ENCODE measurements at regions not wholly inside any gene's neighbourhood (a gene's known extent, or its start where the extent isn't known, plus 50 kb on each side); places are given as distances from the start of the nearest gene placed in this dataset.

- DNase-seq = no peak
- peaks cover 3% of the 10 kb centered on the region for H3K27me3 ChIP-seq (replicated peaks; ENCODE audit: control insufficient read depth, insufficient read depth, low read length, poor library complexity, severe bottlenecking)
- H3K9me3 ChIP-seq (ENCODE audit: control insufficient read depth, low read length) = no peaks in the 10 kb centered on the region
- H3K27ac ChIP-seq (ENCODE audit: insufficient read depth, low read length, poor library complexity, severe bottlenecking) = no peak overlapping the region
- H3K4me1 ChIP-seq (ENCODE audit: control insufficient read depth, insufficient read depth, low read length, poor library complexity, severe bottlenecking) = no peaks in the 10 kb centered on the region
- H3K4me3 ChIP-seq (ENCODE audit: insufficient read depth, low read depth, low read length, poor library complexity, severe bottlenecking) = no peak overlapping the region
- H3K36me3 ChIP-seq (ENCODE audit: control insufficient read depth, insufficient read depth, low read length) = no peaks in the 10 kb centered on the region
Observed at GRCh38 chr11:113531083-113531482, 55.9 kb upstream of the DRD2 start.

GRCh38 chr11:113529606-113530005 is 54.4 kb upstream of the DRD2 start:
- Histone ChIP-seq H3K4me1 (ENCODE audit: control insufficient read depth, insufficient read depth, low read length, poor library complexity, severe bottlenecking) (no peaks in the 10 kb centered on the region), H3K36me3 (ENCODE audit: control insufficient read depth, insufficient read depth, low read length) (no peaks in the 10 kb centered on the region), H3K27ac (ENCODE audit: insufficient read depth, low read length, poor library complexity, severe bottlenecking) (no peak overlapping the region), H3K4me3 (ENCODE audit: insufficient read depth, low read depth, low read length, poor library complexity, severe bottlenecking) (no peak overlapping the region), H3K27me3 (replicated peaks; ENCODE audit: control insufficient read depth, insufficient read depth, low read length, poor library complexity, severe bottlenecking) (peaks cover 3% of the 10 kb centered on the region), H3K9me3 (ENCODE audit: control insufficient read depth, low read length) (no peaks in the 10 kb centered on the region)
- no peak for DNase-seq

DNA sequence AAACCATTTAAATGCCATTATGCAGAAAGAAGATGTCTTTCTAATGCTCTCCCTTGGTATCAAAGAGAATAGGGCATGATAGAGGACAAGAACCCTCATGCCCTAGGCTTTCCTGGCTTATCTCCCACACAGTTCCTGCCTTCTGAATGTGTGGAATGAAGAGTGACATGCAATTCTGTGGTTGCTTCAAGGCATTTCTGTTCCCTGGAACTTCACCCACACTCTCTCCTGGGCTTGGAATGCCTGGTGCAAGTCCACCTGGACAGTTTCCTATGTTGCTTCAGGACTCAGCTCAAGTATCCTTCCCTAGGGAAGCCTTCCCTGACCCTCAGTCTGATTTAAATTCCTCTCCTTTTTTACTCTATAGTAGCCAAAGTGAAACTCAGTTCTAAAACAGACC is 53.8 kb upstream of the DRD2 start:
- Histone ChIP-seq H3K27me3 (replicated peaks; ENCODE audit: control insufficient read depth, insufficient read depth, low read length, poor library complexity, severe bottlenecking) (peaks cover 3% of the 10 kb centered on the region), H3K4me1 (ENCODE audit: control insufficient read depth, insufficient read depth, low read length, poor library complexity, severe bottlenecking) (no peaks in the 10 kb centered on the region), H3K36me3 (ENCODE audit: control insufficient read depth, insufficient read depth, low read length) (no peaks in the 10 kb centered on the region), H3K4me3 (ENCODE audit: insufficient read depth, low read depth, low read length, poor library complexity, severe bottlenecking) (no peak overlapping the region), H3K9me3 (ENCODE audit: control insufficient read depth, low read length) (no peaks in the 10 kb centered on the region), H3K27ac (ENCODE audit: insufficient read depth, low read length, poor library complexity, severe bottlenecking) (no peak overlapping the region)
- no peak for DNase-seq

DNA sequence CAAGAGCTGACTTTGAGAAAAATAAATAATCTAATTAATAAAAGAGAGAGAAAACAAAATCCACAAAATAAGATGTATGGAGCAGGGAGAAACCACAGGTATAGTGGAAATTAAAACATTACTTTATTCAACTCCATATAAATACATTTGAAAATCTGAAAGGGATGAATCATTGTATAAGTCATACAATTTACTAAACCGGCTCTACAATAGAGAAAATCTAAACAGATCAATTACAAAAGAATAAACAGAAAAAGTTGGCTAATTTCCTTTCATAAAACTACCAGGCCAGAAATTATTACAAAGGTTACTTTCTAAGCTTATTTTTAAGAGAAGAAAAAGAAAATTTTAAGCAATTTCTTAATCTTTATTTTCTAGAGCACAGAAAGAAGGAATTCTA is 51.3 kb upstream of the DRD2 start:
- Histone ChIP-seq H3K36me3 (ENCODE audit: control insufficient read depth, insufficient read depth, low read length) (no peaks in the 10 kb centered on the region), H3K27me3 (replicated peaks; ENCODE audit: control insufficient read depth, insufficient read depth, low read length, poor library complexity, severe bottlenecking) (no peaks in the 10 kb centered on the region), H3K4me3 (ENCODE audit: insufficient read depth, low read depth, low read length, poor library complexity, severe bottlenecking) (no peak overlapping the region), H3K4me1 (ENCODE audit: control insufficient read depth, insufficient read depth, low read length, poor library complexity, severe bottlenecking) (no peaks in the 10 kb centered on the region), H3K27ac (ENCODE audit: insufficient read depth, low read length, poor library complexity, severe bottlenecking) (no peak overlapping the region), H3K9me3 (ENCODE audit: control insufficient read depth, low read length) (no peaks in the 10 kb centered on the region)
- no peak for DNase-seq

All from effector memory CD4-positive, alpha-beta T cell (primary cell).